ENCODE measurements at regions not wholly inside any gene's neighbourhood (a gene's known extent, or its start where the extent isn't known, plus 50 kb on each side); places are given as distances from the start of the nearest gene placed in this dataset.

DNA sequence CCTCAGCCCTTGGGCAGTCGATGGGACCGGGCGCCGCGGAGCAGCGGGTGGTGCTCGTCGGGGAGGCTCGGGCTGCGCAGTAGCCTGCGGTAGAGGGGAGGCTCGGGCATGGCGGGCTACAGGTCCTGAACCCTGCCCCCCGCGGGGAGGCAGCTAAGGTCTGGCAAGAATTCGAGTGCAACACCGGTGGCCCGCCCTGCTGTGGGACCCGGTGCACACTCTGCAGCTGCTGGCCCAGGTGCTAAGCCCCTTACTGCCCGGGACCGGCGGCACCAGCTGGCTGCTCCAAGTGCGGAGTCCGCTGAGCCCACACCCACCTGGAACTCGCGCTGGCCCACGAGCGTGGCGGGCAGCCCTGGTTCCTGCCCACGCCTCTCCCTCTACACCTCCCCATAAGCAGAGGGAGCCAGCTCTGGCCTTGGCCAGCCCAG lies 377.7 kb upstream of the RBMS3 start:
- DNase-seq (ENCODE audit: low read depth): no peak

DNA sequence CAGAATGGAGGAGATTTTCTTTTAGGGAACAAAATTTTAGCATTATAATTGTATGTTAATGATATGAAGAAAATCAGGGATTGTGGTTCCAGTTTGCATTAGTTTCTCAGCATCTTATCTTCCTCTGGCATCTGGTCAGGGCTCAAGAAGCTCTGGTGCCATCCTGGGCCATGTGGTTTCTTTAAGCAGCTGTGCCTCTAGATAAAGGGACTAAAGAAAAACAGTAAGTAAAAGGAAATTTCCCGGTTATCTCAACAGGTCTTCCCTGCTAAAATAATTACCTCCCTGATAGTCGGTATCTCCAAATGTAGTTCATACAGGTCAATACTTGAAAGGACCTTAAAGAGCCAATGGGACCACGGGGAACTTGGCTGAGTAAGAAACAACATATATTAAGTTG lies 375.1 kb upstream of the RBMS3 start:
- no peak for DNase-seq (ENCODE audit: low read depth)

DNA sequence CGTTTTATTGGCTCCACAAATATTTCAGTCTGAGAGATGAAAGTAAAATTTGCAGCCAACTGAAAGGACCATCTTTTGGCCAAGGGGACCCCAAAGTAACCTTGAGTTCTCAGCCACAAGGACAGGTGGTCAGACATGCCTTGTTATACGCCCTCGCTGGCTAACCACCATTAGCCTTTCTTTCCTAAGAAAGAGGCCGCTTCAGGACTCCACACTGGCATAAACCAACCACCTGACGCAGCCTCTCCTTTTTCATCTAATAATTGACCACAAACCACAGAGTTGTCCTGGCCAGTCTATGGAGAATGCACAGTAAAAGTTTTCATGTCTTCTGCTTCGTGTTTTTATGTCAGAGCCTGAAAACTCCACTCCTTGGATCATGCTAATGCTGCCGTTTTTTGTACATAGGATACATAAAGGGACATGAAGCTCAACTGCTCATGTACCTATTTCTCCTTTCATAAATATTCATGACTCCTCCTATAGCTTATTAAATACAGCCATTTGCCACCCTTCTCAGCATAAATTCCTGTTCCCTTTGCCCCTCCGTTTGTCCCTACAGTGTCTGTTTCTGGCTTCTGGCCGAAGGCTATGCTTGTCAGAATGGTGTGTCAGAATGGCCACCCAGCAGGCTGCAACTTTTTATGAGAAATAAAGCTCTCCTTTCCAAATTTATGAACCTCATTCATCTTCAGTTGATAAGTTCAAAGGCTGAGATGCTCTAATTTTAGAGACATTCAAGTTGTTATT lies 374.1 kb upstream of the RBMS3 start:
- DNase-seq (ENCODE audit: low read depth): no peak

DNA sequence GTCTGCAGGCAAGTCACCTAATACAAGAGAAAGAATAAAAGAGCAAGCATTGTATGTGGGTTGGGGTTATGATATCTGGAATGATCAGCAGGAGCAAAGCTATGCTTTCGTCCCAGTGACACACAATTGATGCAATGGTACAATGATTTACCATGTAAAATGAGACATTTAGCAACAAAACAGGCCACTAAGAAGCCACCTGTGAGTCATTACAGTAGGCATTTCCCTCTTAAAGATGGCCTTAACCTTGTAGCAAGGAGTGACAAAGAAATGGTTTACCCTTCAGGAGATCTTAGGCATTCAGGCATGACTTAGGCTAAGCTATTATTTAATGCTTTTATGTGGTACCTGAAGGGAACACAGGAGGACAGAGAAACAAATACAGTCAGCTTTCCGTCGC lies 373.3 kb upstream of the RBMS3 start:
- DNase-seq (ENCODE audit: low read depth): no peak

DNA sequence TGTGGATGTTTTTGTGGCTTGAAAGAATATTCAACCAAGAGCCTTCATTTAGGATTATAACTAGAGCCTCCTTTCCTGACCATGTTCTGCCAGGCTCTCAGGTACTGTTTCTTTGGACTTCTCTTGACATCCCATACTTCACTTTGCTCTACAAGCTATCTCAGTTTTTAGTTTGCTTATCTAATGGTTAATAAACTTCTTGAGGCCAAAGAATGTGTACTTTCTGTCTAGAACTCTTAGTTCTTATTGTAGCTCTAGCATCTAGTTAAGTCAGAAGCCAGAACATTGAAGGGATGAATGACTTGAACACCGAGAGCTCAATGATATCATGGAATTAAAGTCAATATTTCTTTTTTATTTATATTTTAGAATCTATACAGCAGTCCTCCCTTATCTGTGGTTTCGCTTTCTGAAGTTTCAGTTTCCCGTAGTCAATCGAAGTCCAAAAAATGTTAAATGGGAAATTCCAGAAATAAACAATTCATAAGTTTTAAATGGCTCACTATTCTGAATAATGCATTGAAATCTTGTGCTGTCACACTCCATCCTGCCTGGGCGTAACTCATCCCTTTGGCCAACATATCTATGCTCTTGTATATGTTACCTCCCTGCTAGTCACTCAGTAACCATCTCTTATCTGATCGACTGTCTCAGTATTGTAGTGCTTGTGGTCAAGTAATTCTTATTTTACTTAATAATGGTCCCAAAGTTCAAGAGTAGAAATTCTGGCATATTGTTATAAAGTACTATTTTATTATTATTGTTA lies 368.6 kb upstream of the RBMS3 start:
- no peak for DNase-seq (ENCODE audit: low read depth)

DNA sequence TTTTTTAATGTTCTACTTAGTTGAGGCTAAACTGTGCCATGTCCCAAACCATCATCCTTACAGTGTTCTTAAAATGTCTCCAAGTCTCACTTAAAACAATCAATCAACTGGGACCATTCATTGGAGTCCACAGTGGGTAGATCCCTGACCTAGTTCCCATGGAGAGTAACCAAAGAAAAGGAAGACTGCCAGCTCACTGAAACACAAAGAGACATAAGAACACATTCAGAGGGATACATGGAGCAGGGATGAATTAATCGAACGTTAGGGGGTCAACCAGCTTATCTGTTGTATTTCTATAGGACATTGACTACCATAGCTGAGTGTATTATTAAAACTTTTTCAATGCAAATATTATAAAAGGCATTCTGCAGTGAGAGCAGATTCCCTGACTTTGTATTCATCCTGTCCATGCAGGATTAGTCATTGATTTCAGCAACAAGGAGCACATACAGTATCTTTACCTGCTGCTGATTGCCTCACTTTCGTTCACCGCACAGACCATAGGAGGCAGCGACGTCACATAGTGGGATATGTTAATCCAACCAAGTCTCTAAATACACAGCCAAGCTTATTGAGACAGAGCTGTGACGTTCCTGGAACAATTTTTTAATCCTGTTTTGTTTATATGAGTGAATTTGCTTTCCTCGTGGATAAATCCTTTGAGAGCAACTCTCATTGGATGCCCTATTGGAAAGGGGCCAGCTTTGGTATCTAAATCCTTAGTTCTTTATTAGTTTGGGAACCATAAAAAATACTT lies 364.9 kb upstream of the RBMS3 start:
- DNase-seq (ENCODE audit: low read depth): no peak

DNA sequence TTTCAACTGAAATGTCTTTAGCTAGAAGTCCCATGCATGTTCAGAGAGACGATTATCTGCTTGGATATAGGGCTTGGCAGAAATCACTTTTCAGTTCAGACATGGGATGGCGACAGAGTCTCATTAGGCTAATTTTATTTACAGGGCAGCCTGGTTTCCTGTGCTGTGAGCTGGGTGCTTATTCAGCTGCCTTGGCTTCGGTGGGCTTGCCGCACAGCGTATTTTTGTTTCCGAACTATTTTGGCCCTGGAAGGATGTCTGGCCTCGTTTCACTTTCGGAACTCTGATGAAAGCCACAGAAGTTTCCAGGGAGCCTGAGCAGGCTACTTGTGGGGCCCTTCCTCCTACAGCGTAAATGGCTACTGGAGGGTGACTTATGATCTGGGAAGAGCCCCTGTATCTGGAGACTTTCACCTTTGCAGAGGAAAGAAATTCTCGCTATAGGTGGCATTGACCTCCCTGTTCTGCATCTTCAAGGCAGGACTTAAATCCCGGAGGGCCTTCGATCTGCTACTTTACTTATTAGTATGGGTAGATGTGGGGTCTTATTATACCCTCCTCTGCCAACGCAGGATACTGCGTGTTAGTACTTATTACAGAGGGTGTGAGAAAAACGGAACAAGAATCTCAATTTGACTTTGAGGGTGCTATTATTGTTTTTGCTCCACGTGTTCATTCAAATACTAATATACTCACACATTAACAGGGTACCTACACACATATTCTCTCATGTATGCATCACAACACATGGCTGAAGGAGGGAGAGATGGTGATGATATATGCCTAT lies 364.0 kb upstream of the RBMS3 start:
- no peak for DNase-seq (ENCODE audit: low read depth)

DNA sequence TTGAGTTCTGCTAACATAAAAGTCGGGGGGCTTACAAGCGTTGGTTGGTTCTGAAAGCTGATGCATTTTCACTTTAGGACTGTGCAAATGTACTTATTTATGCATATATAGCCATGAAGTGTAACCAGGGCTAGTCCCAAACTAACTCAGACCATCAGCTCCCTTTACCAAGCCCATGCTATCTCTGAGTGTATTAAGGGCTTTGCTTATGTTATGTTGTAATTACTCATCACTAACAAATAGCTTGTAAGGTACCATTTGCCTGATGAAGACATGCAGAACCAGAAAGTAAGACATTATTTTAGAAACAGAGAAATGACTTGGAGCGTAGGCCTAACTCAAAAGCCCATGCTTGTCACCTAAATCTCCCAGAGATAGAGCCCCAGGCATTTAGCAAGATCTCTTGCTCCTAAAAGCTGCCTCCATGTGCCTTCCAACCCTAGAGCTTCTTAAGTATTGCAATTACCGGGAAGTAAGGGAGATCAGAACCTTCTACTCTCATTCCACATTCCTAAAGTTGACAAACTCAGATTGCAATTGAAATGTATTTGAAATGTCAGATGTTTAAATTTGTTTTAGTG lies 362.9 kb upstream of the RBMS3 start:
- DNase-seq (ENCODE audit: low read depth): no peak

DNA sequence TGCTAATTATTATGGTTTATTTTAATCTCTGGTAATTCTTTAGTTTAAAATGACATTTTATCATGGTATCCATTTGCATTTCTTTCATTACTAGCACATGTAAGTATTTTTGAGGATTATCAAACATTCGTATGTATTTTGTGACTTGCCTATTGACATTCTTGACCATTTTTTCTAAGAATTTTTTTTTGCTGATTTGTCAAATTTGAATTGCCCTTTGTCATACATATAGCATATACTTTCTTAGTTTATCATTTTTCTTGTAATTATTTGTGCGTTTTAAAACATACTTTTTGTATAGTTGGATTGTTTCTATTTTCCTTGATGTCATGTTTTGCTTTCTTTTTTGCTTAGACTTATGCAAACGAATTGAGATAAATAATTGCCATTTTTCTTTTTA lies 358.5 kb upstream of the RBMS3 start:
- DNase-seq (ENCODE audit: low read depth): no peak

DNA sequence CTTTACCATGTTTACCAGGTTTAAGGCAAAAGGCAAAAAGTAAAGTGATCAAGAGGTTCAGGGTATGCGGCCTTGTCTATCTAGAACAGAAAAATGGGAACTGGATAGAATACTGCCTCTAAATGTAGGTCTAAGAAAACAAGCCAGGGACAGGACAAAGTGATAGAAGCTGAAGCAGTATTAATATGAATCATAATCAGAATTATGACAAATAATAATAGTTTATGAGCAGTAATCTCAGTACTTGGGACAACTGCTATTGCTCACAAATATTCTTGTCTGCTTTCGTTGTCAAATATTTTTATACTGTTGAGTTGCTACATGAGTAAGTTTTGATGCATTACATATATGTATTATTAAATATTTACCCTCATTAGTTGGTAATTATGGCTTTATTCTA lies 356.9 kb upstream of the RBMS3 start:
- no peak for DNase-seq (ENCODE audit: low read depth)

DNA sequence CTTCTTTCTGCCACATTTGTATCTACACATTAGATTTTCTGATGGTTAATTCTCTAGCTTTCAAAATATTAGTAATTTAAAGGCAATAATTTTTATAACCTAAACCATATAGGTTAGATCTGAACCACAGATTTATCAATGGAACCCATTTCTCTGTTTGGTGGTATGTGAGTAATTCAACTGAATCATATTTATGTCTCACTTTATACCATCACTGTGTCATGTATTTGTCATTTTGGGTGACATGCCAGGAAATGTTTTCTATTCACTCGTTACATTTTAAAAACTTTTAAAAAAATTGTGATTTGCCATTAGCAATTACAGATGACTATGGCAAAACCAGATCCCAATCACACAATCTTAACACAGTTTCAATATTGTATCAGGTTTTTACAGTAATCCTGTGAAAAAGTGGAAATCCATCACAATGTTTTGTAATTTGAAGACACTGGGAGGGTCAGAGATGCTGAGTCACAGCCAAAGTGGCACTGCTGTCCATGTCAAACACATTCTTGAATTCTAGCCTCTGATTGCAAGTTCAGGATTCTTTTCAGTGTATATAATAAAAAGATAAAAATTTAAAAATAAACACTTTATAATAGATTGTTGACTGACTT lies 356.0 kb upstream of the RBMS3 start:
- no peak for DNase-seq (ENCODE audit: low read depth)

DNA sequence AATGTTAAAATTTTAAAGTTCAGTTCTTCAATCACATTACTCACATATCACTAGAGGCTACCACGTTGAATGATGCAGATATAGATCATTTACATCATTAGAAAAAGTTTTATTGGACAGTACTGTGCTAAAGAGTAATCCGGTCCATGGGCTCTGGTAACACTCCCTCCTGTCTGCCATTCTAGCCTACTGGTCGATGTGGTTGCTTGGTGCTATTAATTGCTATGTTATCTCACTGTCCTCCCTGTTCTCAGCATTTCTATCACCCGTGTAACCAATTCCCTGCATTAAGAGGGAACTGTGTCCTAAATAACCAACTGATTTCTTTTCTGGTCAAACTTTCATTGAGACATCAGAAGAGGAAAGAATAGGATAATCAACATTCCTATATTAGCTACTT lies 347.5 kb upstream of the RBMS3 start:
- no peak for DNase-seq (ENCODE audit: low read depth)

DNA sequence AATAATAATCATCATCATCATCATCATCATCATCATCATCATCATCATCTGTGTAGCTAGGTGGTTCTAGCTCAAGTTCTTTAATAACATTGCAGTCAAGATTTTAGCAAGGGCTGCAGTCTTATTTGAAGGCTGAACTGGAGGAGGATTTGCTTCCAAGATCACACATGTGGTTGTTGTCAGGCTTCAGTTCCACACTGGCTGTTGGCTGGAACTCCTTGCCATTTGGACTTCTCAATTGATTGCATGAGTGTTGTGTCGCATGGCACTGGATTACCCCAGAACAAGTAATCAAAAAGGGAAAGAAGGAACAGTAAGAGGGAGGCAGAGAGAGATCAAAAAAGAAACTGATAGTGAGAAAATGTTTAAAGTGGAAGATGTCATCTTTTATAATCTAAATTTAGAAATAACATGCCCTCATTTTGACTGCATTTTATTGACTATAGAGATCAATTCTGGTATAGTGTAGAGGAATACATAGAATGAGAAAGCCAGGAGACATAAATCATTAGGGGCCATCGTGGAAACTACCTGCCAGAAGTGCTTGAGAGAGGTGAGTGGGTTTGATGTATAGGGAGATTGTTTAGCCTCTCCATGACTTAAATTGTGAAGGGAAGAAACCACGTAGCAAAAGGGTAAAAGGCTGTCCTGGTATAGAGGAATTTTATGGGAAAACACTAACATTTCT lies 346.6 kb upstream of the RBMS3 start:
- DNase-seq (ENCODE audit: low read depth): no peak

DNA sequence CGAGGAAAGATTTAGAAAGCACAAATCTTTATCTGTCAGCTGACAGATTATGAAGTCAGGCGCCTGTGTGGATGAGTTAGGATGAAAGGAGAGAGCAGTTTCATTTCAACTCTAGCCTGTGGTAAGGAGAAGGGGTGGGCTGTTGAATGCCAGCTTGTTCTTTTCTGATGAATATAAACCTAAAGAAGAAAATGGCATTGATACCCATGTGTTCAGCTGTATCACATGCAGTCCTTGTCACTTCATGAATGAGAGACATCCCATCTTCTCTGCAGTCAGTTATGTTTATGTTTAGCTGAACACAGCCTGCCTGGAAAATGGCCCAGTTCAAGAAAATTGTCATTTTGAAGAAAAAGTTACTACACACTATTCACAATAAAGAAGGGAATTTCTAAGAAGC lies 345.7 kb upstream of the RBMS3 start:
- no peak for DNase-seq (ENCODE audit: low read depth)

DNA sequence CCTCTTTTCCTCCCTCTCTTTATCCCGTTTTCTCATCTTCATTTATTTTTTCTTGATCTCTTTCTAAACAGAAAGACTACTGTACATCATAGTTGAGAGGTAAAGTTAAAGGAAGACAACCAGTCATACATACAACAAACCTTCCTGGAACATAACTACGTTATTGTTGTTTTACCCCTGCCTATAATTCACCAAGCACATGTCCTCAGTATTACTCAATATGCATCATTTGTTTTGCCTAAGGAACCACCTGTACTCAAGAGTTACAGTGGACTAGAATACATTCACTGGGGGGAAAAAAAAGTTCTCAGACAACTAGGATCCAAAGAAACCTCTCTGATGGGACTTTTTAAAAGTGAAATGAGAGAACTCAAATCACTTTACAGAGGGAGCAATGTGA lies 344.7 kb upstream of the RBMS3 start:
- DNase-seq (ENCODE audit: low read depth): no peak

DNA sequence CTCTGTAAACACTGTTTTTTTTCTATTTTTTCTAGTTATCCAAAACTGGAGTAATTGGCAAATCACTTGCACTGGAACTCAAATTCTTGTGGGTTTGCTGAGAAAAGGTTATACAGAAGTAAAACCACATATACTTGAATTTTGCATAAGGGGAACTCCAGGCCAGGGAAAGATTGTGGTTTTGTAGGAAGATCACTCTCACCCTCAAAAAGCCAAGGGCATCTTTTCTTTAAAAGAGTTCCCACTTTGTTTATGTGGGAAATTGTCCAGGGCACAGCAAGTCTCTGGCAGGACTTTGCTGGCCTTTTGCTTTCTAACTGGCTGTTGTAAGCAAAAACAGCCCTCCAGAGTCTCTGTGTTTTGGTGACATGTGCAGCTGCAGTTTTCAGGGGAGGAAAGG lies 340.3 kb upstream of the RBMS3 start:
- no peak for DNase-seq (ENCODE audit: low read depth)

DNA sequence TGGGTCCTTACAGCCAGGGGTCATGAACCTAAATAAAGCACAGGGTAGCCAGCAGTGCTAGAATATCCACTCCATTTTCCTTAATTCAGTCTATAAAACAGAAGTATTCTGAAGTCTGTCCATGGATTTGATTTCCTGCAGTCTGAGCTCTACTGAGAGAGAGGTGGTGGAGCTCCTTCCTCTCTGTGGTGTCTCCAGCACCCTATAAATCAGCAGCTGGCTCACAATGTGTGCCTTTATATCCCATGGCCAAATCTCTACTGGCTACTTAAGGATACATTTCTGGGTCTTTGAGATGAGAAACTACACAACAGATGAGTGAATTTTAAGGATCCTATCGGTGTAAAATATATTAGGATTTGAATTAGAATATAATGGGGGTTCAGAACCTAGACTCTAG lies 339.9 kb upstream of the RBMS3 start:
- DNase-seq (ENCODE audit: low read depth): no peak

DNA sequence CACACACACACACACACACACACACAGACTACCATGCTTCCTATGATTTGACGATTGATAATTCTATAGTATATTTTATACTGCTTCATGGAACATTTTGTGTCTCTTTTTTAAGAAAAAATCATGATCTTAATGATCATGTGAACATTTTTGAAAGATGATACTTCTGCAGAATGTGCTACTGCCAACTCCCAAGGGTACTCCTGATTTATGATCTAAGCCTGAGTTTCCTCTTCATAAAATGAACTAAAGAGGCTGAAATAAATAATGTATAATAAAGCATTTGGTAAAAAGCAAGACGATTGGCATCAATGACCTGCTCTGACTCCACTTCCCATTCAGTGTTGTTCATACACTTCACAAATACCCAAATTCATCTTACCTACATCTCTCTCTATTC lies 333.8 kb upstream of the RBMS3 start:
- no peak for DNase-seq (ENCODE audit: low read depth)

DNA sequence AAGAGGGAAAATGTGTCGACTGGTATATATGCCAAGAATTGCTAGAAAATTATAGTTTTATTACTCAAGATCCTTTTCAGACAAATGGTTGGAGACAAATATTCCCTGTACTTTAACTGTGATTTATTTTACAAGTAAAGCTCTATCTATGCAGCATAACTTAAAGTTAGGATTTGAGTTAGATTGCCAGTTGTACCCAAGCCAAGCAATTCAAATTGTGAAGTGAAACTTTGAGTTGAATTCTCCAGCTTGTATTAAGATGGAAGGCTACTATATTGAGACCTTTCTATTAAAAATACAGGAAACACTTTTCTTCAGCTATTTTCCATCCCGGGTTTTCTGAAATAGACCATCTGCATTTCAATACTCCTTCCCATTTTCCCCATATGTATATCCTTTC lies 333.1 kb upstream of the RBMS3 start:
- no peak for DNase-seq (ENCODE audit: low read depth)

DNA sequence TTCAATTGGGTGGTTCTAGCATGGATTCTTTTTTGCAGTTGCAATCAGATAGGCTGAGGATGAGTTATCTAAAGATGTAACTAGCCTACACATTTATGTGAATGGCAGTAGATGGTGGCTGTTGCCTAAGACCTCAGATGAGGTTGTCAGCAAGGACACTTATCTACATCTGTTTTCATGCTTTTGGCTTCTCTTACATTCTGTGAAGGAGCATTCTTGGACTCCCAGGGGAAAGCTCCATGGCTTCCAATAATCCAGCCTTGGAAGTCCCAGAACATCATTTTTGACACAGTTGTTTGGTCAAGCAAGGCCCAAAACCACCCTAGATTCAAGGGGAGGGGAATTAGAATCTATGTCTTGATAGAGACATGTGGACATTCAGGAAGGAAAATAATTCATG lies 332.2 kb upstream of the RBMS3 start:
- no peak for DNase-seq (ENCODE audit: low read depth)

DNA sequence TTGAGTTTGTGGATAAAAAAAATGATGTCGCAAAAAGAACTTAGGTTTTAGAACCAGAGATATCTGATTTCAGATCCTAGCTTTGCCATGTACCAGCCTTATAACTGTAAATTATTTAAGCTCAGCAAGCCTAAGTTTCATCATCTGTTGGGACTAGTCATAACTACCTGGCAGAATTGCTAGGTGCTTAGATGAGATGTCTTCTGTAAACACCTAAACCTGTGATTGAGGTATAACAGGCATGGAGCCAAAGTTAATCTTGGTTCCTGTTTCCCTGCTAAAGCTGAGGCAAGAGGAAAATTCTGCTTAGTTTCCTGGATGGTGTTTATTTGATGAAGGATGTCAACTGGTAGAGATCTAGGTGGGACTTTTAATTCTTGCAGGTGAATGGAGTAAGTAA lies 331.3 kb upstream of the RBMS3 start:
- no peak for DNase-seq (ENCODE audit: low read depth)
